H1 (cell line): ENCODE measurements at regions not wholly inside any gene's neighbourhood (a gene's known extent, or its start where the extent isn't known, plus 50 kb on each side); places are given as distances from the start of the nearest gene placed in this dataset.

Experiments used
- EP300 ChIP-seq, 2 experiments: IDR thresholded peaks; 1 replicate in 1 of 2; 2 replicates in 1 of 2; pipeline ENCODE4 v1.6.1; 2011 to 2012; ENCODE audit warnings: low read depth in 2 of 2, low read length in 2 of 2, mild to moderate bottlenecking in 2 of 2, borderline replicate concordance in 1 of 2, inconsistent platforms in 1 of 2, moderate library complexity in 1 of 2
- GABPA ChIP-seq: IDR thresholded peaks from 2 replicates; pipeline ENCODE4 v1.6.1; 2011; ENCODE audit warnings: mild to moderate bottlenecking, low read length, moderate library complexity, borderline replicate concordance; ENCODE audit not compliant: insufficient read depth
- SIN3A ChIP-seq, 2 experiments: IDR thresholded peaks in 1 of 2; conservative IDR thresholded peaks in 1 of 2; 2 replicates each; pipeline ENCODE4 v1.6.1; 2011 to 2012; ENCODE audit warnings: low read length in 2 of 2, improper control_type of control experiment in 1 of 2, low read depth in 1 of 2, mild to moderate bottlenecking in 1 of 2

DNA sequence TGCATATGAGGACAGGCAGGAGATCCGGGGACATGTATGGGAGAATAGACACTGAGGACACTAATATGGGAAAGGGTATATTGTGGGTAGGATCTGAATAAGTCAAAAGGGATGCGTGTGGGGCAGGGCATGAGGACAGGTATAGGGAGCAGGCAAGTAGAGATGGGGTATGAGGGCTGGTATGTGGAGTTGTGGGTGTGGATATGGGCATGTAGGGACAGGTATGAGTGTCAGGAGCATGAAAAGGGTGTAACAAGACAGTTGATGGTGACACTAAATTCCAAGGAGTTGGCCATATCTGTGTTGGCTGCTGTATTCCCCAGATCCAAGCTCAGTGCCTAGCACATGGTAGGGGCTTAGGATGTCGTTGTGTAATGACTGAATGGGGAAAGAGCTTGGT lies 84.4 kb upstream of the PAX2 start:
- TF ChIP-seq GABPA (no peak), SIN3A (conservative IDR thresholded peaks at IDR 0.05 in 1 of 2, IDR thresholded peaks at IDR 0.05 in 1 of 2; ENCODE audit: low read depth in 1 of 2, low read length in 2 of 2) (no peak), EP300 (IDR thresholded peaks at IDR 0.05; ENCODE audit: borderline replicate concordance in 1 of 2, low read depth in 2 of 2, low read length in 2 of 2) (no peak)
